HepG2 (cell line): ENCODE measurements at regions not wholly inside any gene's neighbourhood (a gene's known extent, or its start where the extent isn't known, plus 50 kb on each side); places are given as distances from the start of the nearest gene placed in this dataset.

ENCODE experiments used
- CTCF ChIP-seq: sonication (generic); formaldehyde crosslinking; IDR thresholded peaks from 2 replicates; pipeline ENCODE4 v1.5.0; 2020; ENCODE audit warnings: mild to moderate bottlenecking, missing genetic modification reagents, moderate library complexity
- MYNN ChIP-seq: sonication (generic); formaldehyde crosslinking; IDR thresholded peaks from 2 replicates; pipeline ENCODE4 v1.4.0; 2020; ENCODE audit warnings: mild to moderate bottlenecking, low read depth, missing genetic modification reagents
- STAG1 ChIP-seq: sonication (generic); formaldehyde crosslinking; IDR thresholded peaks from 2 replicates; pipeline ENCODE4 v1.4.0; 2020; ENCODE audit warnings: missing genetic modification reagents
- TFAP4 ChIP-seq: sonication (generic); IDR thresholded peaks from 2 replicates; pipeline ENCODE4 v1.6.1; 2016; ENCODE audit warnings: low read depth, borderline replicate concordance
- ZMYM3 ChIP-seq: sonication (generic); formaldehyde crosslinking; IDR thresholded peaks from 2 replicates; pipeline ENCODE4 v1.5.1; 2020; ENCODE audit warnings: mild to moderate bottlenecking, missing genetic modification reagents
- ZNF235 ChIP-seq: sonication (generic); formaldehyde crosslinking; IDR thresholded peaks from 2 replicates; pipeline ENCODE4 v1.8.1; 2023; ENCODE audit warnings: mild to moderate bottlenecking, missing genetic modification reagents, borderline replicate concordance
- ZNF280B ChIP-seq: sonication (generic); formaldehyde crosslinking; IDR thresholded peaks from 2 replicates; pipeline ENCODE4 v1.5.0; 2020; ENCODE audit warnings: missing genetic modification reagents, mild to moderate bottlenecking, borderline replicate concordance

- no peak for TF ChIP-seq STAG1 (CRISPR knock-in tag)
- no peak for TF ChIP-seq ZMYM3 (CRISPR knock-in tag)
- no peak for TF ChIP-seq MYNN (CRISPR knock-in tag)
- TF ChIP-seq ZNF280B (CRISPR knock-in tag), result no peak
- no peak for TF ChIP-seq TFAP4
- no peak for TF ChIP-seq ZNF235
- TF ChIP-seq CTCF (CRISPR knock-in tag), result no peak
Measured at GRCh38 chr11:109302591-109303334, 119.2 kb upstream of the C11orf87 start.
